Type B pancreatic cell (in vitro differentiated cells): ENCODE measurements at regions not wholly inside any gene's neighbourhood (a gene's known extent, or its start where the extent isn't known, plus 50 kb on each side); places are given as distances from the start of the nearest gene placed in this dataset.

Experiments used
- DNase-seq: peaks from one replicate; pipeline ENCODE4 v3.0.0; 2021; ENCODE audit warnings: mixed read lengths; ENCODE audit not compliant: unreplicated experiment; ENCODE audit errors: extremely low spot score
- H3K27ac Mint-ChIP-seq: 2 replicates; pipeline ENCODE4 v1.8.0; 2021; ENCODE audit warnings: mild to moderate bottlenecking, mixed read lengths
- H3K27me3 Mint-ChIP-seq: 2 replicates; pipeline ENCODE4 v1.8.0; 2021; ENCODE audit warnings: mixed read lengths
- H3K36me3 Mint-ChIP-seq: 2 replicates; pipeline ENCODE4 v1.8.0; 2021; ENCODE audit warnings: mixed read lengths
- H3K4me1 Mint-ChIP-seq: one replicate; pipeline ENCODE4 v1.8.0; 2021; ENCODE audit warnings: mixed read lengths; ENCODE audit not compliant: unreplicated experiment
- H3K4me3 Mint-ChIP-seq: 2 replicates; pipeline ENCODE4 v1.8.0; 2021; ENCODE audit warnings: mild to moderate bottlenecking, mixed read lengths
- H3K9me3 Mint-ChIP-seq: 2 replicates; pipeline ENCODE4 v1.8.0; 2021; ENCODE audit warnings: mixed read lengths
- CTCF ChIP-seq: fragments of 200-600 bp; sonication (generic); conservative IDR thresholded peaks from 2 replicates; pipeline ENCODE4 v1.5.0; 2021; ENCODE audit warnings: antibody characterized with exemption, mild to moderate bottlenecking

- no peak overlapping the region for H3K4me3 Mint-ChIP-seq
- H3K4me1 Mint-ChIP-seq, result no peaks in the 10 kb centered on the region
- H3K36me3 Mint-ChIP-seq, result no peaks in the 10 kb centered on the region
- no peak for DNase-seq
- no peak overlapping the region for H3K27ac Mint-ChIP-seq
- no peak for TF ChIP-seq CTCF
- H3K27me3 Mint-ChIP-seq, result peaks cover 4% of the 10 kb centered on the region
- peaks cover under 1% of the 10 kb centered on the region for H3K9me3 Mint-ChIP-seq
These were observed 239.4 kb downstream of the C12orf75 start for GRCh38 chr12:105569886-105570285.

GRCh38 chr12:105570944-105571343, 240.5 kb downstream of the C12orf75 start:
- no peak for TF ChIP-seq CTCF
- DNase-seq, result no peak
- Mint-ChIP-seq H3K4me3 (no peak overlapping the region), H3K36me3 (peaks cover 4% of the 10 kb centered on the region), H3K4me1 (no peaks in the 10 kb centered on the region), H3K27me3 (no peaks in the 10 kb centered on the region), H3K27ac (no peak overlapping the region), H3K9me3 (peaks cover 10% of the 10 kb centered on the region)

DNA sequence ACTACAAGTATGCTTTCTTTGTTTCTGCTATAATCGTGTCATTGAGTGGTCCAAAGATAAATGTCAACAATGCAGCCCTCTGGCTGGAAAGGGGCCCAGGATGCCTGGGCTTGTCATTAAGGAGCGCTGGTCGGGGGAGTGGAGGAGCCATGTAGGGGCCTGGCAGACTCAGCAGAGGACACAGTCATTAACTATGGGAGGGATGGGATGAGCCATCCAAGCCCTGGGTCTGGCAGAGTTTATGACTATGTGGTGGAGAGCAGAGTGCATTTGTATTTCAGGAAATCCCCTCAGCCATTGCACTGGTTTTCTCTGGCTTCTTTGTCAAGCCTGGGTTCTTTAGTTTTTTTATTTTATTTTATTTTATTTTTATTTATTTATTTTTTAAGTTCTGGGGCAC, 243.1 kb downstream of the C12orf75 start:
- Mint-ChIP-seq H3K4me1 (no peaks in the 10 kb centered on the region), H3K27ac (no peak overlapping the region), H3K36me3 (peaks cover 4% of the 10 kb centered on the region), H3K27me3 (no peaks in the 10 kb centered on the region), H3K9me3 (peaks cover 17% of the 10 kb centered on the region), H3K4me3 (no peak overlapping the region)
- no peak for DNase-seq
- TF ChIP-seq CTCF, result no peak

GRCh38 chr12:105574056-105574715, 243.7 kb downstream of the C12orf75 start:
- no peak overlapping the region for H3K4me3 Mint-ChIP-seq
- H3K36me3 Mint-ChIP-seq, result peaks cover 4% of the 10 kb centered on the region
- H3K27ac Mint-ChIP-seq, result no peak overlapping the region
- no peaks in the 10 kb centered on the region for H3K4me1 Mint-ChIP-seq
- H3K27me3 Mint-ChIP-seq, result no peaks in the 10 kb centered on the region
- DNase-seq, result no peak
- peaks cover 17% of the 10 kb centered on the region for H3K9me3 Mint-ChIP-seq
- no peak for TF ChIP-seq CTCF

DNA sequence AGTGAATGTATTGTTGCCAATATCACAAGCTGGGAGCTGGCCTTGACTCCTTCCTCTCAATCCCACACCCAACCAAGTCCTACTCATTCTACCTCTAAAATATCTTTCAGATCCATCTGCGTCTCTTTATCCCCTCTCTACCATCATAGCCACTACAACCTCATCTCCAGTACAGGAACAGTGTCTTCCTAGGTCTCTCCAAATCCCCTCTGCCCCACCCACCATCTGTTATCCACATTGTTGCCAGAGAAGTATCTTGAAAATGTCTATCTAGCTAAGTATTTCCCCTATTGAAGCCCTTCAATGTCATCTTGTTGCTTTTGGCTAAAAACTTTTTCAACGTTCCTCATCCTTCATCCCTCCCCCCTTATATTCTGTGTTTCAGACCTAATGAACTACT, 244.7 kb downstream of the C12orf75 start:
- H3K27me3 Mint-ChIP-seq, result no peaks in the 10 kb centered on the region

More for the DNA sequence above, 244.7 kb downstream of the C12orf75 start:
- Mint-ChIP-seq H3K4me3 (no peak overlapping the region), H3K4me1 (no peaks in the 10 kb centered on the region), H3K27ac (no peak overlapping the region), H3K9me3 (peaks cover 17% of the 10 kb centered on the region), H3K36me3 (peaks cover 4% of the 10 kb centered on the region)
- no peak for DNase-seq
- no peak for TF ChIP-seq CTCF
